Left renal cortex interstitium (tissue), 4 donors: ENCODE measurements at regions not wholly inside any gene's neighbourhood (a gene's known extent, or its start where the extent isn't known, plus 50 kb on each side); places are given as distances from the start of the nearest gene placed in this dataset.

Experiments
- DNase-seq, 4 donors: peaks; one replicate each; pipeline ENCODE4 v3.0.0-alpha.2; 2013; ENCODE audit warnings: low read depth in 4 of 4, low spot score in 2 of 4, missing footprints in 1 of 4

- no peak for DNase-seq
Measured at GRCh38 chr6:6704103-6705060, 115.9 kb downstream of the LY86 start.

- no peak for DNase-seq
Measured at GRCh38 chr6:6705061-6705425, 116.5 kb downstream of the LY86 start.

GRCh38 chr6:6705915-6706675 lies 117.6 kb downstream of the LY86 start:
- no peak for DNase-seq

GRCh38 chr6:6707143-6707542 lies 118.6 kb downstream of the LY86 start:
- DNase-seq: no peak

- DNase-seq: no peak
Measured at GRCh38 chr6:6709106-6709505, 120.6 kb downstream of the LY86 start.

GRCh38 chr6:6711031-6711785 lies 122.7 kb downstream of the LY86 start:
- DNase-seq: no peak

- DNase-seq: no peak
Measured at GRCh38 chr6:6711832-6712448, 123.4 kb downstream of the LY86 start.

GRCh38 chr6:6712449-6713403 lies 124.2 kb downstream of the LY86 start:
- no peak for DNase-seq

- DNase-seq: no peak
Measured at GRCh38 chr6:6713657-6714056, 125.1 kb downstream of the LY86 start.

GRCh38 chr6:6714118-6714897 lies 125.8 kb downstream of the LY86 start:
- DNase-seq: no peak

GRCh38 chr6:6714953-6715352 lies 126.4 kb downstream of the LY86 start:
- no peak for DNase-seq

GRCh38 chr6:6715465-6715864 lies 126.9 kb downstream of the LY86 start:
- DNase-seq: no peak

GRCh38 chr6:6716998-6717763 lies 128.7 kb downstream of the LY86 start:
- no peak for DNase-seq

- no peak for DNase-seq
Measured at GRCh38 chr6:6717953-6718352, 129.4 kb downstream of the LY86 start.

GRCh38 chr6:6721606-6722005 lies 133.1 kb downstream of the LY86 start:
- no peak for DNase-seq

- no peak for DNase-seq
Measured at GRCh38 chr6:6722195-6722594, 133.7 kb downstream of the LY86 start.

GRCh38 chr6:6723361-6723760 lies 134.8 kb downstream of the LY86 start:
- no peak for DNase-seq
